ENCODE measurements at regions not wholly inside any gene's neighbourhood (a gene's known extent, or its start where the extent isn't known, plus 50 kb on each side); places are given as distances from the start of the nearest gene placed in this dataset.

DNA sequence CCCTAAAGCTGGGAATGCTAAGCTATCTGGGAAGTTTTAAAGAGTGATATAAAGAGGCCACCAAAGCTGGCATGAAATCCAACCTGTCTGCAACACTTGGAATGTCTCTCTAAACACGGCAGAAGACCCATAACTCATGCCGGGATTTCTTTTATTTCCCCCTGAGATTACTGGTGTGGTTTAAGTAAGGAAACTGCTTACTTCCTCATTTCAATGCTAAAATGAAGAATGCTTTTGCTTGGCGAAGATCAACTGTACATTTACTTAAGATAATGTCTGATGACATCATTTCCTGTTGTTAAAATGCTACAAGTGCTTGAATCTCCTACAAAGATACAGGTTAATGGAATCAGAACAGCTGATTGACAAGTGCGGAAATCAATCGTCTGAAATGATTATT lies 353.8 kb upstream of the SALL3 start:
- dilution Hi-C loops (cut with MboI; ENCODE audit: extremely low pct_ligation_motif_present, low sequenced_read_pairs), result no loop called here
- Histone ChIP-seq H3K4me3 (ENCODE audit: control insufficient read depth in 2 of 3, extremely low read depth in 1 of 3, insufficient read depth in 2 of 3, low read depth in 1 of 3, low read length in 3 of 3) (no peak overlapping the region), H3K9me3 (ENCODE audit: control insufficient read depth, low read depth, low read length) (peaks cover 24% of the 10 kb centered on the region), H4K20me1 (ENCODE audit: control insufficient read depth, extremely low read depth, insufficient read depth, low read length) (no peaks in the 10 kb centered on the region), H3K36me3 (ENCODE audit: control insufficient read depth in 2 of 2, extremely low read depth in 1 of 2, insufficient read depth in 2 of 2, low read length in 2 of 2) (no peaks in the 10 kb centered on the region), H3K27me3 (ENCODE audit: control insufficient read depth, extremely low read depth, insufficient read depth, low read length) (no peaks in the 10 kb centered on the region), H3K27ac (ENCODE audit: control insufficient read depth, insufficient read depth, low read length) (no peak overlapping the region), H3K9ac (ENCODE audit: control insufficient read depth, extremely low read depth, insufficient read depth, low read length) (no peak overlapping the region), H2AFZ (ENCODE audit: control insufficient read depth, low read length) (no peak overlapping the region), H3K4me1 (ENCODE audit: control insufficient read depth, extremely low read depth, insufficient read depth, low read length) (no peaks in the 10 kb centered on the region), H3K79me2 (ENCODE audit: control insufficient read depth, insufficient read depth, low read length) (no peaks in the 10 kb centered on the region), H3K4me2 (ENCODE audit: control insufficient read depth, extremely low read depth, insufficient read depth, low read depth, low read length) (no peak overlapping the region), H3K9me1 (ENCODE audit: control insufficient read depth, extremely low read depth, insufficient read depth, low read length) (no peaks in the 10 kb centered on the region)
- TF ChIP-seq, protein P1, sequence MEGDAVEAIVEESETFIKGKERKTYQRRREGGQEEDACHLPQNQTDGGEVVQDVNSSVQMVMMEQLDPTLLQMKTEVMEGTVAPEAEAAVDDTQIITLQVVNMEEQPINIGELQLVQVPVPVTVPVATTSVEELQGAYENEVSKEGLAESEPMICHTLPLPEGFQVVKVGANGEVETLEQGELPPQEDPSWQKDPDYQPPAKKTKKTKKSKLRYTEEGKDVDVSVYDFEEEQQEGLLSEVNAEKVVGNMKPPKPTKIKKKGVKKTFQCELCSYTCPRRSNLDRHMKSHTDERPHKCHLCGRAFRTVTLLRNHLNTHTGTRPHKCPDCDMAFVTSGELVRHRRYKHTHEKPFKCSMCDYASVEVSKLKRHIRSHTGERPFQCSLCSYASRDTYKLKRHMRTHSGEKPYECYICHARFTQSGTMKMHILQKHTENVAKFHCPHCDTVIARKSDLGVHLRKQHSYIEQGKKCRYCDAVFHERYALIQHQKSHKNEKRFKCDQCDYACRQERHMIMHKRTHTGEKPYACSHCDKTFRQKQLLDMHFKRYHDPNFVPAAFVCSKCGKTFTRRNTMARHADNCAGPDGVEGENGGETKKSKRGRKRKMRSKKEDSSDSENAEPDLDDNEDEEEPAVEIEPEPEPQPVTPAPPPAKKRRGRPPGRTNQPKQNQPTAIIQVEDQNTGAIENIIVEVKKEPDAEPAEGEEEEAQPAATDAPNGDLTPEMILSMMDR (optimal IDR thresholded peaks at IDR 0.05 in 1 of 3, IDR thresholded peaks at IDR 0.05 in 1 of 3, conservative IDR thresholded peaks at IDR 0.05 in 1 of 3; ENCODE audit: extremely low read depth in 1 of 3, insufficient read depth in 2 of 3, low read length in 3 of 3), result no peak
- no peak for TF ChIP-seq EZH2 (IDR thresholded peaks at IDR 0.05; ENCODE audit: low read length)
- DNase-seq (ENCODE audit: low read depth, low spot score) (no peak), FAIRE-seq (no peak)

DNA sequence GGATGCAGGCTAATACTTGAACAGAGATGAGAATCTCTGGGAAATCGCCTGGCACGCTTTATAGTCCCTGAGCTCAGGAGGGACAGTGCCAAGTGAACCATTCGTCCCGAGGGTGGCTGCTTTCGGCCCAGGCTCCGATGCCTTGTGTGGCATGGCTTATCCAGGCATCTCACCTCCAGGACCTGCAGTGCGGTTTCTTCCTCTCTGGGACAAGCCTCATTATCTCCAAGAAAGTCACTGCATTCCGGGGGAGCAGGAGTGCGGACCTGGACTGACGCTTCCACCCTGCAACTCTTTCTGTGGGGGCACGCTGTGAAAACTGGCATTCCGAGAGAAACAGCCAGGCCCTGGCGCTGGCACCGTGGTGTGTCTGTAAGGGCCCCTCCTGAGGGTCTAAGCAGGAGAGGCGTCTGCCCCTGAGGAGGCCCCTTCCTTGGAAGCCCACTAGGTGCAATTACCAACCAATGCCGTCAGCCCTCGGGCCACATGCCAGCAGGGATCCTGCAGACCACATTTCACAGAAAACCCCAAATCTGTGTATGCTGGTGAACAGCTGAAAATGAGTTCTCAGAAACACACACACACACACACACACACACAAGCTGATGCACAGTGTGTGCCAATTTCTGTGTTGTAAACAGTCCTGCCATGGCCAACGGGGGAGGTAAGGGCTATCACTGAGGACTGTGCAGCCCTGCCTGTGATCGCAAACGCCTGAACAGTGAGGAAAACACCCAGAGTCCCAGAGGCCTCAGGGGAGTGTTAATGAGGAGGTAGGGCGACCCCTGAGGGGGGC lies 351.9 kb upstream of the SALL3 start:
- no peaks in the 10 kb centered on the region for H4K20me1 ChIP-seq (ENCODE audit: control insufficient read depth, extremely low read depth, insufficient read depth, low read length)
- no peak overlapping the region for H3K4me3 ChIP-seq (ENCODE audit: control insufficient read depth in 2 of 3, extremely low read depth in 1 of 3, insufficient read depth in 2 of 3, low read depth in 1 of 3, low read length in 3 of 3)
- no peak for FAIRE-seq
- no peak for DNase-seq (ENCODE audit: low read depth, low spot score)
- no peaks in the 10 kb centered on the region for H3K9me1 ChIP-seq (ENCODE audit: control insufficient read depth, extremely low read depth, insufficient read depth, low read length)
- H2AFZ ChIP-seq (ENCODE audit: control insufficient read depth, low read length), result no peak overlapping the region
- H3K79me2 ChIP-seq (ENCODE audit: control insufficient read depth, insufficient read depth, low read length), result no peaks in the 10 kb centered on the region
- TF ChIP-seq, protein P1 (optimal IDR thresholded peaks at IDR 0.05 in 1 of 3, IDR thresholded peaks at IDR 0.05 in 1 of 3, conservative IDR thresholded peaks at IDR 0.05 in 1 of 3; ENCODE audit: extremely low read depth in 1 of 3, insufficient read depth in 2 of 3, low read length in 3 of 3), result no peak
- TF ChIP-seq EZH2 (IDR thresholded peaks at IDR 0.05; ENCODE audit: low read length), result no peak
- dilution Hi-C loops (cut with MboI; ENCODE audit: extremely low pct_ligation_motif_present, low sequenced_read_pairs), result no loop called here
- no peak overlapping the region for H3K4me2 ChIP-seq (ENCODE audit: control insufficient read depth, extremely low read depth, insufficient read depth, low read depth, low read length)
- no peaks in the 10 kb centered on the region for H3K4me1 ChIP-seq (ENCODE audit: control insufficient read depth, extremely low read depth, insufficient read depth, low read length)
- H3K9me3 ChIP-seq (ENCODE audit: control insufficient read depth, low read depth, low read length), result peaks cover 21% of the 10 kb centered on the region
- no peaks in the 10 kb centered on the region for H3K27me3 ChIP-seq (ENCODE audit: control insufficient read depth, extremely low read depth, insufficient read depth, low read length)
- H3K36me3 ChIP-seq (ENCODE audit: control insufficient read depth in 2 of 2, extremely low read depth in 1 of 2, insufficient read depth in 2 of 2, low read length in 2 of 2), result no peaks in the 10 kb centered on the region
- H3K27ac ChIP-seq (ENCODE audit: control insufficient read depth, insufficient read depth, low read length), result no peak overlapping the region
- H3K9ac ChIP-seq (ENCODE audit: control insufficient read depth, extremely low read depth, insufficient read depth, low read length), result no peak overlapping the region

Measured in keratinocyte (primary cell).